IPS DF 4.7 (cell line): ENCODE measurements at regions not wholly inside any gene's neighbourhood (a gene's known extent, or its start where the extent isn't known, plus 50 kb on each side); places are given as distances from the start of the nearest gene placed in this dataset.
"Not testable (repeated sequence)": the region's sequence is repeated elsewhere in the genome, so short reads cannot be mapped to it uniquely, and the experiment has no call there.

Experiments used
- DNase-seq: peaks from one replicate; pipeline ENCODE4 v3.0.0-alpha.2; 2013; ENCODE audit warnings: low spot score; ENCODE audit errors: extremely low read depth

- no peak for DNase-seq
Measured at GRCh38 chr20:12069181-12069580, 151.5 kb downstream of the BTBD3 start.

DNA sequence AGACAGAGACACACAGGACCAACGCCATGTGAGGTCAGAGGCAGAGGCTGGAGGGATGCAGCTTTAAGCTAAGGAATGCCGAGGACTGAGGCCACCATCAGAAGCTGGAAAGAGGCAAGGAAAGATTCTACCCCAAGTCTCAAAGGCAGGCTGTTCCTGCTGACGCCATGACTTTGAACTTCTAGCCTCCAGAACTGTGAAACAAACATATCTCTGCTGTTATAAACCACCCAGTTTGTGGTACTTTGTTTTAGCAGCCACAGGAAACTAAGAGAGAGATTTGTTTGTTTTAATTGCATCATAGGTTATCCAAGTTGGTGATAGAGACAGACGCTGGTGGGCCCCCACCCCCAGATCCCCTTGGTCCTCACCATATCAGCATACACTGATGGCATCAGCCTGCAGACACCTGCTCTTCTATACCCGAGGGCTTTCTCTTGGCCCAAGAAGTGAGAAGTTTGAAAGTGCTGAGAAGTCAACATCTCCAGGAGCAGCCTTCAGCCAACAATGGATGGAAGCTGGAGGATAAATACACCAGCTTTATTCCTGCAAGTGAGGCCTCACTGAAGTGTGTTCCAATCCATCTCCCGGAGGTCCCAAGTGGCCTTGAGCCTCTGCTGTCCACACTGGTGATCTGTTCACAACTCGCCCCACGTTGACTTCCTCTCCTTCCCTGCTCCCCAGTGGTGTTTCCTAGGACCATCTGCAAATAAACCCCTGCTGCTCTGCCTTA is 154.7 kb downstream of the BTBD3 start:
- no peak for DNase-seq

DNA sequence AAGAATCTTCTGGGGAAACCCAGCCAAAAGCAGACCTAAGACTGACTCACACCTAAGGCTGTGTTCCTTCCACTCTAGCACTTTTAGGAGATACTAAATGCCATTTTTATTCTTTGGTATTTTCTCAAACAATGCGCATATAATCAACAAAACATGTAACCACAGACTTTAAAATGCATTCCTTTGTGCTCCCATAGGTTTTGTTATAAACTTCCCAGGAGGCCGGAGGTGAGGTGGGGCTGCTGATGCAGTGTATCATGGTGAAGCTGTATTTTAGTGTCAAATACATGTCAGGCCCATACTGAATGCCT is 155.2 kb downstream of the BTBD3 start:
- DNase-seq, result no peak

DNA sequence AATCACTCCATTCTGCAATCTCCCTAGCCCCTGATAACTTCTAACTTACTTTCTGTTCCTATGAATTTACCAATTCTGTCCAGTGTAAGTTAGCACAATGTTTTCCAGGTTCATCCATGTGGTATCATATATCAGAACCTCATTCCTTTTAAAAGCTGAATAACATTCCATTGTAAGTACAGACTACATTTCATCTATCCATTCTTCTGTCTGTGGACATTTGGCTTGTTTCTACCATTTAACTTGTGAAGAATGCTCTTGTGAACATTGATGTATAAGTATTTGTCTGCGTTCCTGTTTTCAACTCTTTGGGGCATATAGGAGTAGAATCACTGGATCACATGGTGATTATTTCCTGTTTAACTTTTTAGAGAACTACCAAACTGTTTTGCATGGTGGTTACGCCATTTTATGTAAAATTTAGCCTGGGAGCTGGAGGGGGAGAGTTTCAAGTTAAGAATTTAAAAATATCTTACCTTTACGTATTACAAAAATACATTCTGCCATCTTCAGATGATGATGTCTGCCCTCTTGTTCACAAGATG is 156.5 kb downstream of the BTBD3 start:
- no peak for DNase-seq

DNA sequence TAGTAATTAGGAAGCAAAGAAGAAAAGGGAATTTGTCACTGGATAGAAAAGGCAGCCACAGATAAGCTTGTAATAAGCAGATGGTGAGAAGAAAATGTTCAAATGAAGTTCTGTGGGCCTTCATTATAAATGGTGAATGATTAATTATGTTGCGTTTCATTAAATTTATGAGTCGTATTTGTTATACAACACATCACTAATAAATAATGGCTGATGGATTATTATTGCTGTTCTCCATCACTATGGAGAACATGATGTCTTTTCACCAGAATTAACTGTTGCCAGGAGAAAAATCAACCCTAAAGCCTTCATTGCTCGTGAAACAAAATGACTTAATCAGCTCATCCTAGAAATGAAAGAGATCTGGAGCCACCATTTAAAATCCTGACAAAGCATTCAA is 158.5 kb downstream of the BTBD3 start:
- no peak for DNase-seq

DNA sequence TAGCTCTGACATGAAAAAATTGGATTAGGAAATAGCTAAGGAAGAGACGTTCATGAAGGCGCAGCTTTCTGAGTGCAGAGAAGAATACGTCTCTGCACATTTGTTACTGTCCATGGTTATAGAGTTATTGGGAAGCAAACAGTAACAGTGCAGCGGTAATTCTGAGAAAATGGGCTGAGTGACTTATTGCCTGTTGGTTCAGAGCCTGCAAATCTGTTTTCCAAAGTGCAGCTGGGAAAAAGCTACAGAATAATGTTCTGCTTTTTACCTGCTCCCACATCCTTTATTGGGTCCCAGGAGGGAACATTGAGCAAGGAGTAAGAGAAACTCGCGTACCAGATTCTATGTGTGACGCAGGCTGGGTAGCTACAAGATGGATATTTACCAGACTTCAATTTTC is 160.2 kb downstream of the BTBD3 start:
- no peak for DNase-seq

DNA sequence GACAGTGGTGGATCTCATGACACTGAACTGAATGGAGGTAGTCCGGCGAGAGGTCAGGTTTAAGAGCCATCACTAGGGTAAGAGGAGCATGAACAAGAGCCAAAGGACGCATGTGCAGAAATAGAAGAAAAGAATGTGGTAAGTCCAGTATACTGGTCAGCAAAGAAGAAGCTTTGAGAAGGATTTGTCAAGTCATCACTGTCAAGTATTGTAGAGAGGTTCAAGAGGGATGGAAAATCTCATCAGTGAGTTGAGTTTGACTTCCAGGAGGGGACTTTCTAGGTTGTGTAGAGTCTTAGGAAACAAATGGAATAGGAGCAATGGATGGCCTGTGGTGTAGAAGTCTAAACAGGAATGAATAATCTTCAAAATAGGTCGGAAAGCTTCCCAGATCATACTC is 161.8 kb downstream of the BTBD3 start:
- no peak for DNase-seq

DNA sequence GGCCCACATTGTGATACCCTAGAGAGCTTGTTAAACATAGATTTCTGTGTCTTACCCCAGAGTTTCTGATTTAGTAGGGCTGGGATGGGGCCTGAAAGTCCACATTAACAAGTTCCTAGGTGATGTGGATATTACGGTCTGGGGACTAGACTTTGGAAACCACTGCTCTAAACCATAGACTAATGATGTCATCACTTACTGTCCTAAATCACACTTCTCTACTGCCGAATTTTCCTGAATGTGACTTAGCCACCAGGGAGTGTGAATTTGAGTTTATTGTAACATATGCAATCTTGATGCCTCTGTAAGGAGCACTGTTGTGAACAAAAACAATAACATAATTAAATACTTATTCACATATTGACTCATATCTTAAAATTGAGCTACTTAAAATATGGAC is 165.6 kb downstream of the BTBD3 start:
- no peak for DNase-seq

GRCh38 chr20:12084482-12084881 is 166.8 kb downstream of the BTBD3 start:
- DNase-seq, result no peak

DNA sequence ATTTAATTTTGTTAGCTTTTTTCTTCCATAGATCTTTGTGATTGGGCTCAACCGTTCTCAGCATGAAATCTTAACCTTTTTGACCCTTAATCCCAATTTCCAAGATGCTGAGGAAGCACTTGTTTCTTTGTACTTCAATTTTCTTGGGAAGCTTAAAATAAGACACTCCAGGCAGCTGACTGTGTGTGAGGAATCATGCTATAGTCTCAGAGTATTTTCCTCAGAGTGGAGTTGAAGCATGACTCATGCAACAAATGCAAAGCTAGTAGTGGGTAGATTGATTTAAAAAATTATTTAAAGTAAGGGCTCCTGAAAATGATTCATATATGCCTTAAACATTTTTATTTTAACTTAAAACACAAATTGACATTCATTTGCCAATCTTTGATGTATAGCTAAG is 168.7 kb downstream of the BTBD3 start:
- no peak for DNase-seq

DNA sequence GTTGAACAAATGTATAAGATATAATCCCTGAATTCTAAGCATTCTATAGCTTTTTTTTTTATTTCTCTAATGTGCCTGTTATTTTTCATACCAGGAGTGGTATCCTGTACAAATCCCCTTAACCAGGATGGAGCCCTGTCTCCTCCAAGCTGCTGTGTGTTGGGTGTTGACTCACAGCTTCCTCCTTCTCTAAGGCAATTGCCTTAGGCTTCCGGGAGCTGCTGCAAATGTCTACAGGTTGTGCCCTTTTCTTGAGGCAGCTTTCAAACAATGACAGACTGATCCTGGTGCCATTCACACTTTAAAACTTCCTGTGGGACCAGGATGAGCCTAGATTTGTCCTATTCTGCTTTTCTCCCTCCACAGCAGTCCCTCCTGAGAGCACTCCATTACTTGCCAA is 173.2 kb downstream of the BTBD3 start:
- DNase-seq, result no peak

GRCh38 chr20:12093057-12093796 is 175.5 kb downstream of the BTBD3 start:
- no peak for DNase-seq

DNA sequence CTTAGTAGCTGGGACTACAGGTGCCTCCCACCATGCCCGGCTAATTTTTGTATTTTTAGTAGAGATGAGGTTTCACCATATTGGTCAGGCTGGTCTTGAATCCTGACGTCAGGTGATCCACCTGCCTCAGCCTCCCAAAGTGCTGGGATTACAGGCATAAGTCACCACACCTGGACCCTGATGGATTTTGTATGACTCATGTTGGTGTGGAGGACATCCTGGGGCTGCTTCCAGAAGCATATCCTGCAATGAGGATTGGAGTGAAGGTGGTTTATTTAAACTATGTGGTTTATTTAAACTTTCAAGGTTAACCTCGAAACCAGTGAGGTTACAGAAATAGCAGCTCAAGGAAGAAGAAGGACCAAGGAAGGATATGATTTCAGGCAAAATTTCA is 176.1 kb downstream of the BTBD3 start:
- not testable (repeated sequence) for DNase-seq

DNA sequence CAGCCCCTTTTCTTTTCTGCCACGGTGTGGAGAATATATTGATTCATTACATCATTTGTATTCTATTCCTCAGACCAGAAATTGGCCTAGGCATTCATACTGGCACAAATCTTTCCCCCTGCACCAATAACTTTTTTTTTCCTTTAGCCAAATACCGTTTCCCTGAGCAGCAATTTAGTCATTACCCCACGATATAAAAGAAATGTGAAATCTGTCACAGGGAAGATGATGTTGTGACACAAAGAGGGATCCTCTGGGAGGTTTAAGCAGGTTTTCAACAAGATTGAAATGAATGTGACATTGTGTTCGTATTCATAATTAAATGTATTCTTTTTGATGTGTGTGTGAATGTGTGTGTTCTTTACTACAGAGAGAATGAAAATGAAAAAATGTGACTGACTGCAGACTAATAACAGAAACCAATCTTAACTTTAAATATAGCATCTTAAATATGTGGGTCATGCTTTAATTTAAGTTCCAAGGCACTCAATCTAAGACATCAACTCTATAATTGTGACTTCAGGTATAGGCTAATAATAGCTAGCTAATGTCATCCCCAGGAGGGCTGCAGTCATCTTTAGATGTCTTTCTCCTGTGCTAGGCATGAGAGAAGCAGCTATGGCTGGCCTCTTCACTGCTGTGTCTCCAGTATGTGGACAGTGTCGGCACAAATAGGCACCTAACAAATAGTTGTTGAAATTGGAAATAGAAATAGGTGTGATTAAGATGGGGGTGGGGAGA is 177.7 kb downstream of the BTBD3 start:
- no peak for DNase-seq

- DNase-seq, result no peak
Measured at GRCh38 chr20:12098421-12098820, 180.7 kb downstream of the BTBD3 start.

DNA sequence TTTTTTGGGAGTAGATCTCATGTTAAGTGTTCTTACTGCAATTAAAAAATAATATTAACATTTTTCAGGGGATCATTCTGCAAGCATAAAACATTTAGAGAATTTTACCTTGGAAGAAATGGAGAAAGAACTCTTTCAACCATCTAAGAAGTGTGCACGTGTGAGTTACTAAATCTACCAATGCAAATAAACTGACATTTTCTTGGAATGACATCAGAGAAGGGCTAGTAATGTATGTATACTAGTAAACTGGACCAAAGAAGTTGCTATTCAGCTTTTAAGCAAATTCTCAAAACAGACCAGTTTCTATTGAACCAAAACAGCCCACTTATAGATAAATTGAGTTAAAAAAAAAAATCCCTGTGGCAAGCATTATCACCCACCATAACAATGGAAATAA is 191.2 kb downstream of the BTBD3 start:
- DNase-seq, result no peak

GRCh38 chr20:12110274-12110673 is 192.6 kb downstream of the BTBD3 start:
- DNase-seq, result no peak

GRCh38 chr20:12110711-12111110 is 193.0 kb downstream of the BTBD3 start:
- DNase-seq, result no peak

DNA sequence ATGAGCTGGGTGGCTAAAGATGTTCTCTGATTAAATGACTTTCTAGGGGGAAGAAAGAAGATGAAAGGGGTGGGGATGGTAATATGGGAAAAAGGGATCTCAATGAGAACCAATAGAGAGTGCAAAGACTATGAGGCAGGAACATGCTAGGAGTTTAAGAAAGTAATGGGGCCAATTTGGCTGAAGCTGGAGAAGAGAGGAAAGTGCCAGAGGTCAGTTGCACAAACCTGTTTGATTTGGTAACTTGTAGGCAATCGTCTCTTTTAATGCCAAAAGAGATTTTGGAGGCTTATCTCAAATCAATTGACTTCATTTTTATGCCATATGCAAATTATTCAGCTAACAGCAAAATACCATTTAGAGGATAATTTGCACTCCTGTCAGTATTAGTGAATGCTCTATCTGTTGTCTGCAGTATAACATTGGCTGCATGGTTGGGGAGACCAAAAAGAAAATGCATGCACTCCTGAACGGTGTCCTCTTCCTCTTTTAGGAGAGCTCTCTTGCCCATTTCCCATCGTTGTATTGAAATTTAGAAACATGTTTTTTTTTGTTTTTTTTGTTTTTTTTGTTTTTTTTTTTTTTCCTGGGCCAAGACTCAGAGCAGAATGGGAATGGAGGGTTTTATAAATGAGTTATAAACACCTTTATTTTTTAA is 193.9 kb downstream of the BTBD3 start:
- no peak for DNase-seq

DNA sequence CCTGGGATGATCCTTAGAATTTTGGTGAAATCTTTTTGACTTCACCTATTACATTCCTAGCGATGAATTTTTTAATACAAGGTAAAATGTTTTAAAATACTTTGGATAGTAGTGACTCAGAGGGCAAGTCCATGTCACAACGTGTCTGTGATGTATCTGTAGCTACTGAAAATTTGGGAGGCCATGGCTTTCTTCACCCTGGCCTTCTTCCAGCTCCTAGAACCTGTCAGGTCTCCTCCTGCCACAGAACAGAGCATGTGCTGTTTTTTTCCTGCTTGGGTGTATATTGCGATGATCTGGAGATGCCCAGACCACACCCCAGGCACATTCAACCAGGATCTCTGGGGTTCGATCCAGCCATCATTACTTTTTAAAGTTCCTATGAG is 194.4 kb downstream of the BTBD3 start:
- DNase-seq, result no peak

GRCh38 chr20:12112665-12113064 is 195.0 kb downstream of the BTBD3 start:
- DNase-seq, result no peak

- DNase-seq, result no peak
Measured at GRCh38 chr20:12113075-12113467, 195.4 kb downstream of the BTBD3 start.
